Nephron progenitor cell (in vitro differentiated cells): ENCODE measurements at regions not wholly inside any gene's neighbourhood (a gene's known extent, or its start where the extent isn't known, plus 50 kb on each side); places are given as distances from the start of the nearest gene placed in this dataset.

ENCODE experiments used
- DNase-seq: peaks from one replicate; pipeline ENCODE4 v3.0.0; 2021
- H3K27ac Mint-ChIP-seq: 2 replicates; pipeline ENCODE4 v1.8.0; 2021; ENCODE audit warnings: mild to moderate bottlenecking, moderate library complexity, mixed read lengths
- H3K27me3 Mint-ChIP-seq: 2 replicates; pipeline ENCODE4 v1.8.0; 2021; ENCODE audit warnings: mild to moderate bottlenecking, low read depth, mixed read lengths; ENCODE audit not compliant: poor library complexity
- H3K36me3 Mint-ChIP-seq: 2 replicates; pipeline ENCODE4 v1.8.0; 2021; ENCODE audit warnings: low read depth, mixed read lengths
- H3K4me1 Mint-ChIP-seq: 2 replicates; pipeline ENCODE4 v1.8.0; 2021; ENCODE audit warnings: mixed read lengths
- H3K4me3 Mint-ChIP-seq: 2 replicates; pipeline ENCODE4 v1.8.0; 2021; ENCODE audit warnings: mild to moderate bottlenecking, moderate library complexity, mixed read lengths
- H3K9me3 Mint-ChIP-seq: 2 replicates; pipeline ENCODE4 v1.8.0; 2021; ENCODE audit warnings: mild to moderate bottlenecking, moderate library complexity, mixed read lengths
- TF ChIP-seq, protein P1 (sequence below): fragments of 200-600 bp; sonication (generic); IDR thresholded peaks from 2 replicates; pipeline ENCODE4 v1.5.0; 2021; ENCODE audit warnings: antibody characterized with exemption

DNA sequence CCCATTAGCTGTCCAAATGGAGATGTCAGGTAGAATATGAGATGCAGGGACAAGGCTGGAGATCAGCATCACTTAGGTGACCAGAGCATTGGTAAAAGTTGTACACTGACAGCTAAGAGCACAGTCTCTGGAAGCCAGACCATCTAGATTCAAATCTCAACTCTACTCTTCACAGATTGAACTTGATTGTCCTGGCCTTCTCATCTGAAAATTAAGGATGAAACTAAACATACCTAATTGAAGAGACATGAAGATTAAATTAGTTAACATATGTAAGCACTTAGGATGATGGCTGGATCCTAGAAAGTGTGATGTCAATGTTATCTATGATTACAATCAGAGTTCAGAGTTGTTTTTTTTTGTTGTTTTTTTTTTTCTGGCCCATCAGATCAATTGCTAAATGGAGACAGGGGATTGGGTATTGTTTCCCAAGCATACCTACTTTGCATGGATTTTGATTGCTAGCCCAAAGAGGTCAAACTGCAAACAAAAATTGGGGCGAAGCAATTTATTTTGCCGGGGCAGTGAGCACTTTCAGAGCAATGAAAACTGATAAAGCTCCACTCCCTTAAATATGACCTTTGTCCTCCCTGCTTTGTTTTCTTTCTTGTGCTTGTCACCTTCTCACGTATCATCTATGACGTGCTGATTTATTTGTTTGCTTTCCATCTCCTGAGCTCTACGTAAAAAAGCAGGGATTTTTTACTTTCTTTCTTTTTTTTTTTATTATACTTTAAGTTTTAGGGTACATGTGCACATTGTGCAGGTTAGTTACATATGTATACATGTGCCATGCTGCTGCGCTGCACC lies 217.6 kb upstream of the CPHXL start:
- Mint-ChIP-seq H3K36me3 (no peaks in the 10 kb centered on the region), H3K27ac (no peak overlapping the region), H3K4me1 (peaks cover 30% of the 10 kb centered on the region), H3K27me3 (peaks cover 3% of the 10 kb centered on the region), H3K9me3 (no peaks in the 10 kb centered on the region), H3K4me3 (no peak overlapping the region)
- no peak for DNase-seq
- TF ChIP-seq, protein P1, sequence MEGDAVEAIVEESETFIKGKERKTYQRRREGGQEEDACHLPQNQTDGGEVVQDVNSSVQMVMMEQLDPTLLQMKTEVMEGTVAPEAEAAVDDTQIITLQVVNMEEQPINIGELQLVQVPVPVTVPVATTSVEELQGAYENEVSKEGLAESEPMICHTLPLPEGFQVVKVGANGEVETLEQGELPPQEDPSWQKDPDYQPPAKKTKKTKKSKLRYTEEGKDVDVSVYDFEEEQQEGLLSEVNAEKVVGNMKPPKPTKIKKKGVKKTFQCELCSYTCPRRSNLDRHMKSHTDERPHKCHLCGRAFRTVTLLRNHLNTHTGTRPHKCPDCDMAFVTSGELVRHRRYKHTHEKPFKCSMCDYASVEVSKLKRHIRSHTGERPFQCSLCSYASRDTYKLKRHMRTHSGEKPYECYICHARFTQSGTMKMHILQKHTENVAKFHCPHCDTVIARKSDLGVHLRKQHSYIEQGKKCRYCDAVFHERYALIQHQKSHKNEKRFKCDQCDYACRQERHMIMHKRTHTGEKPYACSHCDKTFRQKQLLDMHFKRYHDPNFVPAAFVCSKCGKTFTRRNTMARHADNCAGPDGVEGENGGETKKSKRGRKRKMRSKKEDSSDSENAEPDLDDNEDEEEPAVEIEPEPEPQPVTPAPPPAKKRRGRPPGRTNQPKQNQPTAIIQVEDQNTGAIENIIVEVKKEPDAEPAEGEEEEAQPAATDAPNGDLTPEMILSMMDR: no peak

DNA sequence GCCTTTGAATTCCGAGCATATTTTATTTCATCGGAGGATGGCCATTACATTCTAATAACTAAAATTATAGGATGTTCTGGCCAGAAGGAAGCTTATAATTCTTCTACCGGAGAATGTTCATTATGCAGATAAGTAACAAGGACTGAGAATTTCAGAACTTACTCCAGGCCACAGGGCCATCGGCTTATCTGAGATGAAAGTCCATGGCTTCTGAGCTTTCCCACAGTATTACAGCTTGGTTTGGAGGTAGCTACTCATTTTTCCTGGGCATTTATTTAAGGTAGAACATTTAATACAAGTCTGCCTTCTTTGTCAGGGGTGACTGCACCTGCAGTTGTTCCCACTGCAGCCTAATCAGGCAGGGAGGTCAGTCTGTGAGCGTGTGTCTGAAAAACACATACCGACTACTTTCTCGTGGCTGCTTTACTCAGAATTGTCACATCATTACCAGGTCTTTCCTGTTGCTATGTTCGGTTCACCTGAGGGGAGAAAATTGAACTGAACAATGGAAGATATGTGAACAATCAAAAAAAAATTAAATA lies 219.7 kb upstream of the CPHXL start:
- Mint-ChIP-seq H3K4me3 (no peak overlapping the region), H3K9me3 (no peaks in the 10 kb centered on the region), H3K36me3 (no peaks in the 10 kb centered on the region), H3K27ac (no peak overlapping the region), H3K4me1 (peaks cover 30% of the 10 kb centered on the region), H3K27me3 (peaks cover 3% of the 10 kb centered on the region)
- TF ChIP-seq, protein P1: no peak
- DNase-seq: no peak

DNA sequence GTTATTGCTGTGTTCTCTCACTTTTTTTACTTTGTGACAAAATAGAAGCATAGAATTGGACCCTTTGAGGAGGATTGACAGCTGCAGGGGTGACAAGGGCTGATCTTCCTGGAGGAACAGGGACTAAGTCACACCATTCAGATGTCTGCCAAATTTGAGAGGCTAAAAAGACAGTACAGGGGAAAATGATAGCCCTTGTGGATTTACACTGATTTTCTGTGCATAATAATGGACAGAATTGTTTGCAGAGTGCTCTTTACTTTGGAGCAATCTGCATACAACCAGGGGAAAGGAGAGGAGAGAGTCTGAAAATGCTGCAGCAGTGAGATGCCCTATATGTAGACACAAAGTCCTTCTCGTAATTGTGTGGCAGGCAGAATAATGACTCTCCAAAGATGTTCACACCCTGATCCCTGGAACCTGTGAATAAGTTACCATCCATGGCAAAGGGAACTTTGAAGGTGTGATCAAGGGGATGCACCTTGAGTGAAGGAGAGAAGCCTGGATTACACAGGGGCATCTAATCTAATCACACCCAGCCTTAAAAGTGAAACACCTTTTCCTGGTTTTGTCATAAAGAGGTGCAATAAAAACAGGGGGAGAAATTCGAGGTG lies 221.4 kb upstream of the CPHXL start:
- Mint-ChIP-seq H3K27me3 (peaks cover 3% of the 10 kb centered on the region), H3K9me3 (no peaks in the 10 kb centered on the region), H3K4me3 (no peak overlapping the region), H3K4me1 (peaks cover 30% of the 10 kb centered on the region), H3K27ac (no peak overlapping the region), H3K36me3 (no peaks in the 10 kb centered on the region)
- TF ChIP-seq, protein P1: no peak
- DNase-seq: no peak

DNA sequence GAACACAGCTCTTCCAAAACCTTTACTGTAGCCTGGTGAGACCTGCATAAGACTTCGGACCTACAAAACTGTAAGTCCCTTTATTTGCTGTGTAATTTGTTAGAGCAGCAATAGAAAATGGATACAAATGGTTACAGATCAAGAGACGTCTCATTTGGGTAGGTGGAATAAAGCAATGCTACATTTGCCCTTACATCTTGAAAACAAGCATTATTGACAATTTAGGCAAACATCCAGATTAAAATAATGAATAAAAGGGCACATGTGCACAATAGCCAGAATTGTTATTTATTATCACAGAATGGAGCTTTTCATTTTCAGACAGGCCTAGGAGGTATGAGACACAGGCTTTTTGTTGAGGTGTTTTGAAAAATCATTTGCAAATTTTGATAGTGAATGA lies 222.2 kb upstream of the CPHXL start:
- DNase-seq: no peak
- no peaks in the 10 kb centered on the region for H3K36me3 Mint-ChIP-seq
- H3K27me3 Mint-ChIP-seq: peaks cover 3% of the 10 kb centered on the region
- peaks cover 26% of the 10 kb centered on the region for H3K4me1 Mint-ChIP-seq
- H3K9me3 Mint-ChIP-seq: no peaks in the 10 kb centered on the region
- H3K27ac Mint-ChIP-seq: no peak overlapping the region
- H3K4me3 Mint-ChIP-seq: no peak overlapping the region
- TF ChIP-seq, protein P1: no peak

DNA sequence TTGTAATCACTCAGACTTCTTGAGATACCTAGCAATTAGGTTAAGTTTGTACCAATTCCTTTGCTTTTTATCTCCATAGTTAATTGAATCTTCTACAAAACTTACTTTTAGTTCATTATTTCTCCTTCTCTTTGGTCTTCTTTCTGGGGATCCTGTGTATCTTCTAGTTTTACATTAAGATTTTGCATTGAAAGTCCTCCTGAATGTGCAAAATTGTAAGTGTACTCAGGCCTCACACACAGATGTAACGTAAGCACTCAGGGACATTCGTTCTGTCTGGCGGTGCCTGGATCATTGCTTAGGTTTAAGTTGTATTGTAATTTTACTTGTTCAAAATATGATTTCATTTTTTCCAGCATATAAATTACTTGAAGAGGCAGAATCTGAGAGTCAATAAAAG lies 222.6 kb upstream of the CPHXL start:
- H3K4me3 Mint-ChIP-seq: no peak overlapping the region
- H3K36me3 Mint-ChIP-seq: no peaks in the 10 kb centered on the region
- H3K27ac Mint-ChIP-seq: no peak overlapping the region
- TF ChIP-seq, protein P1: no peak
- no peaks in the 10 kb centered on the region for H3K9me3 Mint-ChIP-seq
- DNase-seq: no peak
- H3K27me3 Mint-ChIP-seq: peaks cover 3% of the 10 kb centered on the region
- peaks cover 21% of the 10 kb centered on the region for H3K4me1 Mint-ChIP-seq
